ENCODE measurements at regions not wholly inside any gene's neighbourhood (a gene's known extent, or its start where the extent isn't known, plus 50 kb on each side); places are given as distances from the start of the nearest gene placed in this dataset.

DNA sequence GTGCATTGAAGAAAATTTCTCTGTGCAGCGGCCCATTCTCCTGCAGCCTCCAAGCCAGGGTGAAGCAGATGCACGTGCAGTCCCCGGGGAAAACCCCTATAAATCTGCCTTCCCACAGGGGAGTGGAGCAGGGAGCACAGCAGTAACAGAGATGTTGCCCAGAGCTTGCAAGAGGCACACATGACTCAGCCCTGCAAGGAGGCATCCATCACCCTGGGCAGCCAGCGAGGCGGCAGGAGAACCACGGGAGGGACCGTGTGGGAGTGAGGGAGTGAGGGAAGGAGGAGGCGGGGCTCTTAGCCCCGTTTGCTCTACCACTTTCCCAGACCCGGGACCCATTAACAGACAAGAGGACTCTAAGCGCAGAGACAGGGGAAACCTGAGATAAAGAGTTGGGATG lies 96.2 kb upstream of the ARAP3 start:
- DNase-seq (ENCODE audit: low read depth in 2 of 2), result peak in 1 of 2 donors; percentile 5

DNA sequence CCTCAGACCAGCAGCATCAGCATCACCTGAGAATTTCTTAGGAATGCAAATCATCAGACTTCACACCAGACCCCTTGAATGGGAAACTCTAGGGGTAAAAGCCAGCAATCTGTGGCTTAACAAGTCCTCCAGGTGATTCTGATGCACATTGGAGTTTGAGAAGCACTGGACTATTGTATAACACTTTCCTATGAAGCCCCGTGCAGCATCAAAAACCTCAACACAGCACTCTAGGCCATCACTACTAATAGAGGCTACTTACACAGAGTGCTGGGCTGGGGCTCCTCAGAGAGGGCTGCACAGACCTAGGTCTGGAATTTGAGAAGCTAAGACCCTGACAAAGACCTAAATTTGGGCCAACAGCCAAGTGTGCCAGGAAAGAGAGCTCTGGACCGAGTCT lies 95.7 kb upstream of the ARAP3 start:
- no peak for DNase-seq (ENCODE audit: low read depth in 2 of 2)

DNA sequence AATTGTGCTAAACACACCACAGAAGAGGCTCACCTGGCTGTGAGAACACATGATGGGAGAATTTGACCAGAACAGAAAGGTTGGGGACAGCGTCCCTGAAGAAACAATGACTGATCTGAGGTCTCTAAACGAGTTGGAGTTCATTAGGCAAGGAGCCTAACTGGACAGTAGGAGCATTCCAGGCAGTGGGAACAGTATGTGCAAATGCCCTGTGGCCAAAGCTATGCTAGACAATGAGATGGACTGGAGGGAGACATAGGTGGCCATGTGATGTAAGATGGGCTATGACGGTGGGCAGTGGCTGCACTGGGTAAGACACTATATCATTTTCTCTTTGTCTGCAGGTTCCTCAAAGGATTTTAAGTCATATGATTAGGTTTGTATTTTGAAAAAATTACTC lies 95.1 kb upstream of the ARAP3 start:
- DNase-seq (ENCODE audit: low read depth in 2 of 2), result no peak

DNA sequence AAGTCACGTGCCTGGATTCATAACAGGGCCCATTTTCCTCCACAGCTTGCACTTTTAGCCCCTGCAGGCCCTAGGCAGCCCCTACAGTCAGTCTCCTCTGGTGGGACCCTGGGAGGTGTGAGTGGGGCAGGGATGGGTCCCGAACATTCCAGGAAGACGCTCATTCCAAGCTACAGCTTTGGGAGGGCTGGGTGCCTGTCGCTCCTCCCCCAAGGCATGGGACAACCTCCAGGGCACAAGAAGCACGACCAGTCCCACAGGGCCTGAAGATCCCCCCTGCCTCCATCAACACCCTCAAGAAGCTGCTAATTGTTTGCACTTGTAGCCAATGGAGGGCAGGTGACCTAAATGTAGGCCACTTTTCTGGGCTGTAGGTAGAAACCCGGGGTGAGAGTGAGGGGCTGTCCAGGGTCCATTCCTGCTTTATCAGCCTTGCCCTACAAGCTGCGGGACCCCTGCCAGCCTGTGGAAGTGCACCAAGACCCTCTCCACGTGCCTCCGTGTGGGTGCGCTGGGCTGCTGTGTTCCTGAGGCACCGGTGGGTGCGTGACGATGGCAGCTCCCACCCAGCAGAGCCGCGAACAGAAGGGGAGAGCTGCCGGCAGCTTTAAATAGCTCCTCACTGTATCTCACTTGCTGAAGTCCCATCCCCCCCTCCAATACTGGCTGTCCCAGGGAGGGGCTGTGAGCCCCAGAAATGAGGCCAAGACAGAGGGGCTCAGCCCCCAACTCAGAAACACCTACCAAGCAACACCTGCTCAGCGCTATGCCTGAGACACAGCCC lies 91.9 kb upstream of the ARAP3 start:
- no peak for DNase-seq (ENCODE audit: low read depth in 2 of 2)

DNA sequence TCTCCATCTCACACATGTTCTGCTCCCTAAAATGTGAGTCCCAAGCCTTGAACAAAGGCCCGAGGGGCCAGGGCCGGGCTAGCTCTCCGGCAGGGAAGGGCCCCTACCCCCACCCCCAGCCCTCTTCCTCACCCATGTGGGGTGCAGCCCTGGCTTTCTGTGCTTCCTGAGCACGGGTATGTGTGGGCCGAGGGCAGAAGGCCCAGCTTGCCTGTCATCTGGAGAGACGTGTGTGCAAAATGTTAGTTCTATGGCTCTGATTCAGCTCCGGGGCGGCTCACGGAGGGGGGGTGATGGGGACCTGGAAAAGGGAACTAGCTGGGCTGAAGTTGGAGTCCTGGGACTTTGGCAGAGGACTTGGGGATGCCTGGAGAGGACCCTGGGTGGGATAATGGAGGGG lies 90.3 kb upstream of the ARAP3 start:
- no peak for DNase-seq (ENCODE audit: low read depth in 2 of 2)

DNA sequence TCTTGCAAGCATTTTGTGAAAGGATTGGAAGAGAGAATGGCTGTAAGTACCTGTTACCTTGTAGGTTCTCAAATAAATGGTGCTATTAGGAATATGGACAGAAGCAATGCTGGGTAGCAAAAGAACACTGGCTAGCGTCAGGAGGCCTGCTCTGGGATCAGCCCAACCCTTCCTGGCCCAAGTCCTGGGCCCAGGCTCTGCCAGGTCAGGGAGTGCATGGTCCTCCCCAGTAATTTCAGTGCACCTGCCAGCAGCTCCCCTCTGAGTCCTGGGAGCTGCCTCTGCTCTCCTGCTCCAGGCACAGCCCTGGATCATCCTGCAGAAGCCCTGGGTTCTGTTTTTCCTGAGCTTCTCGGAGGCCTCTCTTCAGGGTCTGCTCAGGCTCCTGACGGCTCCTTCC lies 89.5 kb upstream of the ARAP3 start:
- DNase-seq (ENCODE audit: low read depth in 2 of 2), result no peak

DNA sequence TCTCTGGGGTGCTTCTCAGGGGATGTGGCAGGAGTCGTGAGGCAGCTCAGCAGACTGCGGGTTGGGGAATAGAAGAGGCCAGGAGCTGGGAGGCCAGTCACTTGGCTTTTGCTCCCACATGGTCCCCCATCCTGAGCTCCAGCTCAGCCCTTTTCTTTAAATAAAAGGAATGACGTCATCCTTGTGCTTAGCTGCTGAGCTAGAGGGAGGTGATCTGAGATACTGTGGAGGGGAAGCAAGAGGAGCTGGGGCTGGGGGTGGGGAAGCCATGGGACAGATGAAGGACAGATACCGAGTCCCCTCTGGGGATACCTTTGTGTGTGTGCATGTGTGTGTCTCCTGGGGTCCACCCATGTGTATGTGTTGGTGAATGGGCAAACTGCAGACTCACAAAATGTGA lies 89.0 kb upstream of the ARAP3 start:
- no peak for DNase-seq (ENCODE audit: low read depth in 2 of 2)

DNA sequence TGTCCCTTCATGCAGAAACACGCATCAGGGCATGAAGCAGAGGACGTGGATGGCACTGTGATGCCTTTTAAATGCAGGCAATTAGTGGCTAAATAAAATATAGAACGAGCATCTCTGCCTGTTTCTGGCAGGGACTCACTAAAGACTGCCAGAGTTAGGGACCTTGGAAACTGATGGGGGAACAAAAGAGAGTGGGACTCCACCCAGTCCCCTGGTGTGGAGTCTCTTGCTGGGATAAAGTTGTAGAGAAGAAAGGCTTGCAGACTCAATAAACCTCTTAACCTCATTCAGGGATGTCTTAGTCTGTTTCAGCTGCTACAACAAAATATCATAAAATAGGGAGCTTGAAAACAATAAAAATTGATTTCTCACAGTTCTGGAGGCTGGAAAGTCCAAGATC lies 87.6 kb upstream of the ARAP3 start:
- no peak for DNase-seq (ENCODE audit: low read depth in 2 of 2)

DNA sequence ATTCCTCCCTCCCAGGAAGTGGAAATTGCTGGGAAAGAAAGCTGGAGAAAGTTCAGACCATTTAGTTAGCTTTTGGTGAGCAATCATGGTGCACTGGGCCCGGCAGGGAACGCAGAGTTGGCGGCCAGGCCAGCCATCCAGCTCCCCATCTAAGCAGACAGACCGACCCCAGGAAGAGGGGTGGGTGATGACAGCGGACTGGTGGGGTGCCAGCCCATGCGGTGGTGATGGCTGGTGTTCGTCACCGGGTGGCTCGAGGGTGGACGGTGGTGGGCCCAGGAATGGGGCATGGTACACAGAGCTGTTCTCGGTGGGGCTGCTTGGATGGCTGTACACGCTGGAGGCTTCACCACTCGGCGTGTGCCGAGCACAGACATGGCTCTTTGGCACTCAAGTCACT lies 85.6 kb upstream of the ARAP3 start:
- no peak for DNase-seq (ENCODE audit: low read depth in 2 of 2)

DNA sequence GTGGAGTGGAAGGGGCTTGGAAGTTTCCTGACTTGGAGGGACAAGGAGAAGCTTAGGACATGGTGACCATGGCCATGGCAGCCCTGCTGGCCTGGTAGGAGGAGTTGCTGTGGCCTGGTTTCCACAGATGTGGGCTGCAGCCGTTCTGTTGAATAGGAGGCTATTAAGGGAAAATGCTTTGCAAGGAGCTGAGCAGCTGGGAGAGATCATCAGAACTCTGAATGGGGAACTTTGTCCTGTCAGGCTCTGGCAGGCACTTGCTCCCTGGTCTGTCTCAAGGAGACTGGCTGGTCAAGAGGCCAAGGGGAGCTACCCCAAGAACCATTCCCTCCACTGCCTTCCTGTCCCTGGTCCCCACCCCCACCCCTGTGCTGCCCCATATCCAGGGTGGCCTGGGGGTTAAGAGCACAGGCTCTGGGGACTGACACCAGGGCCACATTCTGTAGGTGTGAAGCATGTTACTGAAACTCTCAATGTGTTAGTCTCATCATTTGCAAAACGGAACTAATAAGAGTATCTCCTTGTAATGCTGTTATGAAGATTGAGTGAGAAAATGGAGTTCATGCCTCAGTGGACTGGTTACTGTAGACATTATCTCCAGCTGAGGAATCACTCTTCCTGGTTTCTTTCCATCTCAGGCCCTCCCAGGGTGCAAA lies 84.0 kb upstream of the ARAP3 start:
- no peak for DNase-seq (ENCODE audit: low read depth in 2 of 2)

DNA sequence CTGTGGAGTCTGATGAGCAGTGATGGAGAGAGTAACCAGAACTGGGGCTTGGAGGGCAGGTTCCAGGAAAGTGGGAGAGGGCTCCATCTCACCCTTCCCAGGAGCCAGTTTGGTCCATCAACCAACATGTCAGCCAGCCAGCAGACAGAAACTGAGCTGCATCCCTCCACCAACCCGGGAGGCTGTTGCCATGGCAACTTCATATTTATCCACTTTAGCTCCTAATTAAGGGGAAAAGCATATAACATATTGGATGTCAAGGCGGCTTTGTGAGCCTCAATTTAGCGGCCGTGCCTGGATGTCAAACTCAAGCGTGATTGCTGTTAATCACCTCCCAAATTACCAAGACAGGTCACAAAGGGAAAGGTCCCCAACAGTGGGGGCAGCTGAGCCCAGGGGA lies 81.5 kb upstream of the ARAP3 start:
- no peak for DNase-seq (ENCODE audit: low read depth in 2 of 2)

DNA sequence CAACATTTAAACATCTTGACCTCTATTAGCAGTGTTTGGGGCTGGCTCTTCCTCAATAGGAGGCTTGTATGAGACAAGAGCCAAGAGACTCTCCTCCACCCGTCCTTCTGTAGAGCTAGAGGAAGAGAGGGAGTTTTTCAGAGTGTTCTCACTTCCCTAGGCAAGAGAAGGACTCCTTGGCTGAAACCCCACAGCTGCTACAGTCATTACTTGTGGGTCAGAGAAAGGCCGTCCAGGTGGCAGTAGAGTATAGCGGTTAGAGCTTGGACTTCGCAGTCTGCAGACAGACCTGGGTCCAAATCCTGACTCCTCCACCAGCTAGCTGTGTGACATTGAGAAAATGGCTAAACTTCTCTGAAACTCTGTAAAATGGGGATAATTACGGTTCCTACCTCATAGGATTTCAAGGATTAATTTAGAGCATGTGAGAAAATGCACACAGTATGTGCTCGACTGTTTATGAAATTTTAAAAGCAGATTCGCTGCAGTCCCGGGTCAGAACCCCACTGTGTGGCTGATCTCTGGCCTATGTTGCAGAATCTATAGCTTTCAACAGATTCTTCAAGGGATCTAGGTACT lies 80.8 kb upstream of the ARAP3 start:
- DNase-seq (ENCODE audit: low read depth in 2 of 2), result peak in 1 of 2 donors; percentile 47

DNA sequence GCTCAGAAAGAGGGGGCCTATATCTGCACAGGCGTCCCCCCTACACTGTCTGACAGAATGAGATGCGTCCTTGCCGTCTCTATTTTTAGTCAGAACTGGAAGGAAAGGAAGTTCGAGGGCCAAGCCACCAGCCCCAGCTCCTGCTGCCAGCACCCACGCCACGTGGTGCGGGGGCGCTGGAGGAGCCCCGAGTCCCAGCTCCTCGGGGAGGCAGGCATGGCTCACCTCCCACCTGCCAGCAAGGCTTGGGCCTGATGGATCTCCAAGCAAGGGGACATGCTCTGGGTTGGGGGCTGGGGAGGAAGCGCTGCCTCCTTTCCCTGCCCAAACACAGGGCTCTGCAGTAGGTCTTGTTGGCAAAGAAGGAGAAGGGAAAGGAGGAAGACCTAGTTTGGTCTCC lies 80.3 kb upstream of the ARAP3 start:
- DNase-seq (ENCODE audit: low read depth in 2 of 2), result no peak

DNA sequence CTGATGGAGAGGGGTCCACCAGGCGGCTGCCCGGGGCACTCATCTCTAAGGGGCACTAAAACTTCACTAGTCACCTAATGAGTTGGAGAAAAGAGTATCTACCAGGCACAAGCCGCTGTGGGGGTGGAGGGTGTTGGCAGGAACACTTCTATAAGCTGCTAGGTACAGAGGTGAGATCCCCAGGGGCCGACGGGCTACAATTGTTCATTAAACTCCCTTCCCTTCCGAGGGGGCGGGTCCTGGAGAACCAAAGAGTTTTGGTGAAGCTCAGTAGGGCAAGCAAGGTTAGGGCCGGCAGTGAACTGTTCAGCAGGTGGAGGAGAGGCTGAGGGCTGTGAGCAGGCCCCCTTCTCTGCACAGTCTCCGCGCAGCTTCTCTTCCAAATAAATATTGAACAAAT lies 78.7 kb upstream of the ARAP3 start:
- no peak for DNase-seq (ENCODE audit: low read depth in 2 of 2)

DNA sequence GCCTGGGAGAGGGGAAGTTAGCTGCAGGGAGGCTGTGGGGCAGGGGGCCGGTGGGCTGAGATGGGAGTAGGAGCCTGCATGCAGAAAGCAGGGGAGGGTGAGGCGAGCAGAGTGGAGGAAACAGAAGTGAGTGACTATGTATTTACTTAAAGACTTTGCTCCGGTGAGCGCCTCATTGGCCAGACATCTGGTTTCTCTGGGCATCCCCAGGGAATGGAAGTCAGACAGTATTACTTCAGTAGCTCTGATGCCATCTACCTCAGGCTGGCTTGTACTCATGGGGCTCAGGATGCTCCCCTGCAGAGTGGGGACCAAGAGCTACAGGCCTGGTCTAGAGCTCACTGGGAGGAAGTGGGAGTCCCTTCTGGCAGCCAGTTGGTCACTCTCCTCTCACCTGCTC lies 78.2 kb upstream of the ARAP3 start:
- DNase-seq (ENCODE audit: low read depth in 2 of 2), result no peak

DNA sequence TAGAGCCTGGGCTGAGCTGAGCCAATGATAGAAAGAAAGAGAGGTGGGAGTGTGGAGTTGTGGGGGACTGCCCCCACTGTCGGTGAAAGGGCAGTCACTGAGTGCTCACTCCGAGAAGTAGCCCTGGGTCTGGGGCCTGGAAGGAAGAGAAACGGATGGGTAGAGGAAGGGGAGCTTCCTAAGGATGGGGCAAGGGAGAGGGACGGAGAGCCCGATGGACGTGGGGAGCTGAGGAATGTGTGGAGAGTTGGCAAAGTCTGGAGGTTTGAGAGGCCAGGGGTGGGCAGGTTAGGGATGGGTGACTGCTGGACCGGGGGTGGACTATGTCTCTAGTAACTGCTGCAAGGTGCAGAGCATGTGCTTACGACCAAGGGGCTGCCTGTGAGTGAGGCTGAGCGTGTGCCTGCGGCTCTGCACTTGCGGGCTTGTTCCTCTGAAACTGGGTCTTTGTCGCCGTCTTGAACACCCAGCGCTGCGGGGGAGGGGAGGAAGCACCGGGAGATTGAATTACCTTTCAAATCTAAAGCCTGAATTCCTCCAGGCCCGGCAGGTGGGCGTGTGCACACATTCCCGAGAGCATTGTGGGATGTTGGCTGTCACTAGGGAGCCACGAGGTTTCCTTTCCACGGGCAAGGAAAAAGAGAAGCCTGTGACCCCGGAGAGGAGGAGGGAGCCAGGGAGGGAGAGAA lies 76.4 kb upstream of the ARAP3 start:
- DNase-seq (ENCODE audit: low read depth in 2 of 2), result no peak

DNA sequence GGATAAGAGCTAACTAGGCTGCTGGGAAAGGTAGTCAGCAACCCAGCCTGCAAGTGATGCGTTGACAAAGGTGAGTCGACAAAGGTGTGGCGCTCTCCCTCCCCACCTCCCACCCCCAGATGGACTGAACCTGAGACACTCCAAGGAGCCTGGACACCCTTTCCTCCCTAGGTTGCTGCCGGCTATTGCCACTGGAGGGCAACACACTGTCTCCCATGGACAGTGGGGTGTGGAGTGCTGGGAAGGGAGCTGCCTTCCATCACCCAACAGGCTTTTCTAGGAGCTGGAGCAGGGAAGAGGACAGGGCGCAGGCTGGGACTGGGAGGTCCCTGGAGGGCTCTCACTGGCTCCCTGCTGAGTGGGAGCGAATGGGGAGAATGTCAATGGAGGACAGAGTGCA lies 75.4 kb upstream of the ARAP3 start:
- peak; percentile 27 to 67 for DNase-seq (ENCODE audit: low read depth in 2 of 2)

DNA sequence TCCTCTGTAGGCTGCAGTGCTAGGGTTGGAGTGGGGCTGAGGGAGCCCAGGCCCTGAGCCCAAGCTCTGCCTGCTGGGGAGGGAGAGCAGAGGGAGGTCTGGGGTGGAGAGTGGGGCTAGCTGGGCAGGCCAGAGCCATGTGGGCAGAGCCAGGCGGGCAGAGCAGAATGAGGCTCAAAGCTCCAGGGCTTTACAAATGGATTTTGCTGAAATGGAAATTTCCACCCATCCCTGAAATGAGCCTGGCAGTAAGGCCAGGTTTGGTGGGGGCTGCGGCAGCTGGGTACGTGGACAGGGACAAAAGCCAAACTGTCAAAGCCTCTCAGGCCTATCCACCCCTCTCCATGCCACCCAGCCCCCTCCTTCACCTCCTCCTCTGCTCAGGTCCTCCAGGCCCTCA lies 74.2 kb upstream of the ARAP3 start:
- no peak for DNase-seq (ENCODE audit: low read depth in 2 of 2)

DNA sequence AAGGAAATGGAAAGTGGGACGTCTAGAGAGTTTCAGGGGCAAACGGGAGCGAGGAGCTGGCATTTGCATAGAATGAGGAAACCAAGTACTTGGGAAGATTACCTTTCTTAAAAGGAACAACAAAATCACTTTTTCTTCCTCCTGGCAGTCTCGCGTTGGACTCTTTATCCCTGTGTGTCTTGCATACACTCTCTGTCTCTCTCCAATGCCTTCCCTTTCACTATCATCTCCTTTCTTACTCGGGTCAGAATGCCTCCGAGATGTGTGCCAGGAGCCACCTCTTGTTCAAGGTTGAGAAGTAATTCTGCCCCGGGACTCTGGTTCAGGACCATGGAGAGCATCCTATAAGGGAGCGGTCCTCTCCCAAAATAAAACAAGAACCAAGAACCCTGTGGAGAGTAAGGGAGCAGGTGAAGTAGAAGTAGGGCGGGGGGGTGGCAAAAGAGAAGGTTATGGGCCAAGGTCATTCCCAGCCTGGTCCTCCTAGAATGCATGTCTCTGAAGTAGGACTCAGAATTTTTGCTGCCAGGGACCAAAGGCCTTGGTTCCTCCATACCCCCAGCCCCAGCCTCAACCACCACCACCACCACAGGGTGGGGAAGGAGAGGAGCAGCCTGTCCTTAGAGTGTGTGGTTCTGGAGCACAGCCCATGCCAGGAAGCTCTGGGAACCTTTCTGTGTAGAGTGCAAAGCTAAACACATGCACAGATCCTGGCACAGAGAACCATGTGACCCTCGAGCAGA lies 72.1 kb upstream of the ARAP3 start:
- peak; percentile 33 to 38 for DNase-seq (ENCODE audit: low read depth in 2 of 2)

DNA sequence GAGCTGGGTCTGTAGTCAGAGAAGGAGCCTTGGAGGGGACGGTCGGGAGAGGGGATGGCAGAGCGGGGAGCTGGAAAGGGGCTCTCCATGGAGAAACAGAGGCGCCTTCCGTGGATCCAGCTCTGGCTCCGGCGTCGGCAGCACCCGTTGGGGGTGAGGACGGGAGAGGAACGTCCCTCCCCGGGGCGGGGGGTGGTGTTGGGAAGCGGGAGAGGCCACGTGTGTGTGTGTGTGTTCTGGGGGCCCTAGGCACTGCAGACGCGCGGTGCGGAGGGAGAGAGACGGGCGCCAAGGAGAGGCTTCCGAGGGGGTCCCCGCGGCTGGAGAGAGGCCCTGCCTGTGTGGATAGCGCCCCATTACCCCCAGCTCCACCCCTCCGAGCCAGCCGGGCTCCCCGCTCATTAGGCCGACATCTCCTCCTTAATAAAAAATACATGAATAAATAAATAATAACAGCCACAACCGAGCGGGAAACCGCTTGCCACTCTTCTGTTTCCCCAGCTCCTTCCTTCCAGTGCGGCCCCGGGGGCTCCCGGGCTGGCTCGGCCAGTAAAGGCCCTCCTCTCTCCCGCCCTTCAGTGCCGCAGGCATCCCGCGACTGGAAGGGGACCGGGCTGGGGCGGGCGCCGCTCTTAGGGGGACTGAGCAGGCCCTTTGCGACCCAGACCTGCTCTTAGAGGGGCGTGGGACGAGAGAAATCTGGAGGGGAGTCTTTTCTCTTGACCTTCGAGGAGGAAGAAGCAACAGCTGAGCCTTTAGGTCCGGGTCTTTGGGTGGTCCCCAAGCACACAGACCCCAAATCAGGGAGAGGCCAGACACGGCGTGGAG lies 71.3 kb upstream of the ARAP3 start:
- no peak for DNase-seq (ENCODE audit: low read depth in 2 of 2)

All from lung microvascular endothelial cell (primary cell).